Peyer's patch (tissue), 4 donors: ENCODE measurements at regions not wholly inside any gene's neighbourhood (a gene's known extent, or its start where the extent isn't known, plus 50 kb on each side); places are given as distances from the start of the nearest gene placed in this dataset.

ENCODE experiments used
- POLR2A ChIP-seq, 2 donors: fragments of 450-650 bp; IDR thresholded peaks; one replicate each; pipeline ENCODE4 v1.5.1; 2017; ENCODE audit warnings: antibody characterized with exemption in 2 of 2, mild to moderate bottlenecking in 2 of 2, moderate library complexity in 2 of 2
- TF ChIP-seq, protein P1 (sequence below), 6 experiments: fragments of 450-650 bp in 4 of 6; fragments of 200-600 bp in 2 of 6; sonication (generic) in 1 of 6; IDR thresholded peaks; one replicate each; pipeline ENCODE4 v1.5.1; 2017 to 2019; ENCODE audit warnings: antibody characterized with exemption in 6 of 6, mild to moderate bottlenecking in 3 of 6, moderate library complexity in 1 of 6

DNA sequence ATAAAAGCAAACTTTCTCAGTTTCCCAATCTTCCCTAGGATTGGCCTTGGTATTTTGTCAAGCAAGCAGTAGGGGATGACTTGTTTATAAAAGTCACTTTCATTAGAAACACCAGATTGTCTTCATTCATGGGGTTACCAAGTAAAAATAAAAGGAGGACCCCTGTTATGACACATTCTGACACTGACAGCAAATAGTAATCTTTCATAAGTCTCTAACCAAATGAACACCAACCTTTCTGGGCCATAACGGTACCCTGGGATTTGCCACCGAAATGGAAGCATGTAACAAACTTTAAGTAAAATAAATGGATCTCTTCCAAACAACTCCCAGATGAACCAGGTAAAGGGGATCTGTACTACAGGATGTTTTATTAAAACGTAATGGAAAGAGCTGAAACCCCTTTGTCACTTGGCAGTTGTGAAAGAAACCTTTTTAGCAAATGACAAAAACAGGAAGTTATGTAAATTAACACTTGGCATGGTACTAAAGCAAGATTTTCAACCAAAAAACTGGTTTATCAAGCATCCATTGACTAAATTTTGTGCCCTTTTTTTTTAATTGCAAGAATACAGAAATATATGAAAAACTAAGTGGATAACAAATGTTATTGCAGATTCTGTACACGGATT, 335.6 kb downstream of the RBM26 start:
- TF ChIP-seq POLR2A (IDR thresholded peaks at IDR 0.05) = no peak
- TF ChIP-seq, protein P1, sequence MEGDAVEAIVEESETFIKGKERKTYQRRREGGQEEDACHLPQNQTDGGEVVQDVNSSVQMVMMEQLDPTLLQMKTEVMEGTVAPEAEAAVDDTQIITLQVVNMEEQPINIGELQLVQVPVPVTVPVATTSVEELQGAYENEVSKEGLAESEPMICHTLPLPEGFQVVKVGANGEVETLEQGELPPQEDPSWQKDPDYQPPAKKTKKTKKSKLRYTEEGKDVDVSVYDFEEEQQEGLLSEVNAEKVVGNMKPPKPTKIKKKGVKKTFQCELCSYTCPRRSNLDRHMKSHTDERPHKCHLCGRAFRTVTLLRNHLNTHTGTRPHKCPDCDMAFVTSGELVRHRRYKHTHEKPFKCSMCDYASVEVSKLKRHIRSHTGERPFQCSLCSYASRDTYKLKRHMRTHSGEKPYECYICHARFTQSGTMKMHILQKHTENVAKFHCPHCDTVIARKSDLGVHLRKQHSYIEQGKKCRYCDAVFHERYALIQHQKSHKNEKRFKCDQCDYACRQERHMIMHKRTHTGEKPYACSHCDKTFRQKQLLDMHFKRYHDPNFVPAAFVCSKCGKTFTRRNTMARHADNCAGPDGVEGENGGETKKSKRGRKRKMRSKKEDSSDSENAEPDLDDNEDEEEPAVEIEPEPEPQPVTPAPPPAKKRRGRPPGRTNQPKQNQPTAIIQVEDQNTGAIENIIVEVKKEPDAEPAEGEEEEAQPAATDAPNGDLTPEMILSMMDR (IDR thresholded peaks at IDR 0.05) = no peak
